HG03139 (cell line): ENCODE measurements at regions not wholly inside any gene's neighbourhood (a gene's known extent, or its start where the extent isn't known, plus 50 kb on each side); places are given as distances from the start of the nearest gene placed in this dataset.
"Not testable (repeated sequence)": the region's sequence is repeated elsewhere in the genome, so short reads cannot be mapped to it uniquely, and the experiment has no call there.

ENCODE experiments used
- ATAC-seq: cut with Tn5 transposase; IDR thresholded peaks from one replicate; pipeline ENCODE4 v1.9.1; 2021; ENCODE audit not compliant: unreplicated experiment

- no peak for ATAC-seq
Measured at GRCh38 chr6:47405273-47405672, 72.3 kb upstream of the CD2AP start.

DNA sequence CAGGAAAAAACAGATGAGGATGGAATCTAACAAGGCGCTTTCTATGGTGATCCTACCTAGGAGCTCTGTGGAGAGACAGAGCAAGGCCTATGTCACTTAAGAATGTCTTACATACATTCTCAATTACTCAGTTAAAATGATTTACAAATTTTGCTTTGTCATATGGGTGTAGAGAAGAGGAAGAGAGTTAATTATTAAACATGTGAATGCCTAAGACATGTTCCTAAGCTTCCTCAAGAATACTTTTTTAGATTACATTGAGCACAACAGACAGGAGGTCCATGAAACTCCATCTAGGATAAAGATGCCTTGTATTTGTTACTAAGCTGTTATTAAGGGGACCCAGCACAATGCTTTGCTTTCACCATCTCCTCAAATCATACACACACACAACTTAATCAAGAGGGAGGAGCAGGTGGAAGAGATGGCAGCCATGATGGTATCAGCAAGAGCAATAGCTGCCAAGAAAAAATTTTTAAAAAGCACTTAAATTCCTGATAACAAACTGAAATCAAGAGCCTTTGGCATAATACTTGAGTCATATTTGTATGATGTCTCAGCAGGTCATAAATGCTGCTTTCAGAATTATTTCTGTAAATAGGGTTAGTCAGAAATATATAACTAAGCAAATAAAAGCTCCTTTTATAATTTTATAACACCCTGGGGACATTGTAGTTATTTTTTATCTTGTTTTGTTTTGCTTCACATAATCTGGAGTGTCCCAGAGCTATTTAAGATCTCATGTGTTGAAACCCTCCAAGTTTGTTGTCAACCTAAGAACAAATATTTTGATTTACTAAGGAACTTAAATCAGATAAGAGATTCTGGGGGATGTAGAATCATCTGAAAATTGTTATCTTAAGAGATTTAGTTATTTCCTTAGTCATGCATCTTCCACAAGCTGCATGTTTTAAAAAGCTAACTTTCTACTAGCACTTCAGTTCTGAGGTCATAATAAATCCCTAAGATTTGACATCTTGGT is 70.0 kb upstream of the CD2AP start:
- no peak for ATAC-seq

- no peak for ATAC-seq
Measured at GRCh38 chr6:47413752-47414422, 63.7 kb upstream of the CD2AP start.

- no peak for ATAC-seq
Measured at GRCh38 chr6:47414423-47415167, 63.0 kb upstream of the CD2AP start.

DNA sequence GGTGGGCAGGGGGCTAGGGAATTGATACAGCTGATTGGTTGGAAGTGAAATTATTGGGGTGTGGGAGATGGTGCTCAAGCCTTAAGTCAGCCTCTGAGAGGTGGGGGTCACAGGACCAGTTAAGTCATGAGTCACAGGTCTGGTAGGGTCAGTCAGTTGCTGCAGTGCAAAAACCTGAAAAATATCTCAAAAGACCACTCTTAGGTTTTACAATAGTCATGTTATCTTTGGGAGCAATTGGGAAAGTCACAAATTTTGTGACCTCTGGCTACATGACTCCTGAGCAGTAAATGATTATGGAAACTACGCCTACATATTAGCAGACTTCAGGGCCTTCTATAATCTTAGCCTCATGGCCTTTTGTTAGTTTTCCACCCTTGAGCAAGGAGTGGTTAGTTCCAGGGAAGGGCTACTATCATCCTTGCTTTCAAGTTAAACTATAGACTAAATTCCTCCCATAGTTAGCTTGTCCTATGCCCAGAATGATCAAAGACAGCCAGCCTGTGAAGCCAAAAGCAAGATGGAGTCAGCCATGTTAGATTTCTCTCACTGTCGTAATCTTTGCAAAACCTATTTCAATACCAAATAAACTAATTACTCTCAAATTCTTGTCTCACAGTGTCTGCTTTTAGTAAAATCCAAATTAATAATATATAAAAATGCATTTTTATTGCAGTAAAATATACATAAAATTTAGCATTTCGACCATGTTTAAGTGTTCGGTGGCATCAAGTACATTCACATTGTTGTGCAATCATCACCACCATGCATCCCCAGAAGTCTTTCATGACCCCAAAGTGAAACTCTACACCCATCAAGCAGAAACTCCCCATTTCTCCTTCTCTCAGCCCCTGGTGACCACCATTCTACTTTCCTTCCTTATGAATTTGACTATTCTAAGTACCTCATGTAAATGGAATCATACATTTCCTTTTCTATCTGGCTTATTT is 60.9 kb upstream of the CD2AP start:
- no peak for ATAC-seq

DNA sequence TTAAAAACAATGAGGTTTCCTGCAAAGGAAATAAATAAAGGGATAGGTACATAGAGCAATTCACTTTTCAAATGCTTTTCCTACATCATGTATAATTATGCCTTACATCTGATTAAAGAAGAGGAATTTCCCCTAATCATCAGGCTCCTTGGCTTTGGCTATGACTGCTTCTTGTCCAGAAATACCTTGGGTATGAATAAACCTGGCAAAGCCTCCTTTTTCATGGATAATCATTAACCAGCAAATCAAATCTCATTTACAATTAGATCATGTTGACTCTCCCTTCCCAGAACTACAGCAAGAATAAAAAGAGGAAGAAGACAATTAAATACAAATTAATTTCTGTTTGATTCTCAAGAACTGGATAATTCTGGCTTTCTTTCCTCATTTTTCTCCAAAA is 58.0 kb upstream of the CD2AP start:
- no peak for ATAC-seq

DNA sequence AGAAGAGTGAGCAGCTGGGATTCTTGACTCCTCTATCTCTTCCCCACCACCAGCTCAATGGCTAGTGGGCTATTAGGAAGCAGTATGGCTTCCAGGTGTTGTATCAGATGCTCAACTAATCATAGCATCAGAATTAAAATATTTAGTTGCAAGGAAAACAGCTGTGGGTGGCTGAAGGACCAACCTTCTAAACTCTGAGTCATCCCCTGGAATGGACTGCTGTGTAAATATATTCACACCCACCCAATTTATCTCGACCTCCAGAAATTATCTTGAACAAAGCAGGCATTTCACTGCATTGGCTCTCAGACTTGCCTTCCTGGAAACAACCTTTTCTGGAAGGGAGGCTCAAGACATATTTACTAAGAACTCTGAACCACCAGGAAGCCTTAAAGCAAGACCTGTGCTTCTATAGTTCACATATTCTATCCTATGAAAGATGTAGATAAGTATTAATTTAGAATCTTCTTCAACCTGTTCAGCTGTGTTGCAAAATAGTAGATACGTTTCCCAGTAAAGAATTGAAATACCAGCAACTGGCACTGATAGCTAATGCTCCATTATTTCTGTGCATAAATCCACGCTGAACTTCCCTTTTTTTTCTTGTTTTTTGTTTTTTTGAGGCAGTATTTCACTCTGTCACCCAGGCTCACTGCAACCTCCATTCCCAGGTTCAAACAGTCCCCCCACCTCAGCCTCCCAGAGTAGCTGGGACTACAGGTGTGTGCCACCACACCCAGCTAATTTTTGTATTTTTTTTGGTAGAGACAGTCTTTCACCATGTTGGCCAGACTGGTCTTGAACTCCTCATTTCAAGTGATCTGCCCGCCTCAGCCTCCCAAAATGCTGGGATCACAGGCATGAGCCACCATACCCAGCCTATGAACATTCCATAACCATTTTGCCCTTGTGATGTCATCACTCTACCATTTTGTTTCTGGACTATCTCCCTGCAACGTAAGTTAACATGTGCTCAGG is 56.9 kb upstream of the CD2AP start:
- no peak for ATAC-seq

- no peak for ATAC-seq
Measured at GRCh38 chr6:47423079-47423478, 54.5 kb upstream of the CD2AP start.

DNA sequence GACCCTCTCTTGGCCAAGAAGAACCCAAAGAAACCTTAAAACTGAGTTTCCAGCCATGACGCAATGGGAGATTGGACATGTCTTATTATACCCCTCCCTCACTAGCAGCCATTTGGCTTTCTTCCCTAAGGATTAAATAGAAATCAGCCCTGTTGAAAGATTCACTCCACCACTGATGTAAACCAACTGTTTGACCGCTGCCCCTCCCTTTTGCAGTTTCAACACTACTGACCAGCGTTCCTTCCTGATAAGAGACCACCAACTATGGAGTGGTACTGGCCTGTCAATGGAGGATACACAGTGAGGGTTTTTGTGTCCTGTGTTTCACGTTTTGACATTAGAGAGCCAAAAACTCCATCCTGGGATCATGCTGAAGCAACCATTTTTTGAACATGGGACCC is 53.2 kb upstream of the CD2AP start:
- no peak for ATAC-seq

DNA sequence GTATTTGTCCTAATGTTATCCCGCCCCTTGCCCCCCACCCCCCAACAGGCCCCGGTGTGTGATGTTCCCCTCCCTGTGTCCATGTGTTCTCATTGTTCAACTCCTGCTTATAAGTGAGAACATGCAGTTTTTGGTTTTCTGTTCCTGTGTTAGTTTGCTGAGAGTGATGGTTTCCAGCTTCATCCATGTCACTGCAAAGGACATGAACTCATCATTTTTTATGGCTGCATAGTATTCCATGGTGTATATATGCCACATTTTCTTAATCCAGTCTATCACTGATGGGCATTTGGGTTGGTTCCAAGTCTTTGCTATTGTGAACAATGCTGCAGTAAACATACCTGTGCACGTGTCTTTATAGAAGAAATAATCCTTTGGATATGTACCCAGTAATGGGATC is 51.9 kb upstream of the CD2AP start:
- ATAC-seq: not testable (repeated sequence)

- ATAC-seq: no peak
Measured at GRCh38 chr6:47426524-47427302, 50.9 kb upstream of the CD2AP start.

GRCh38 chr6:47427680-47428079 is 49.9 kb upstream of the CD2AP start:
- no peak for ATAC-seq
